Activated CD4-positive, alpha-beta T cell treated with anti-CD3 and anti-CD28 coated beads, Interleukin-2, amount 50 U/mL, for 1 hour (primary cell): ENCODE measurements at regions not wholly inside any gene's neighbourhood (a gene's known extent, or its start where the extent isn't known, plus 50 kb on each side); places are given as distances from the start of the nearest gene placed in this dataset.

Experiments
- DNase-seq: peaks from one replicate; pipeline ENCODE4 v3.0.0-alpha.2; 2020

DNA sequence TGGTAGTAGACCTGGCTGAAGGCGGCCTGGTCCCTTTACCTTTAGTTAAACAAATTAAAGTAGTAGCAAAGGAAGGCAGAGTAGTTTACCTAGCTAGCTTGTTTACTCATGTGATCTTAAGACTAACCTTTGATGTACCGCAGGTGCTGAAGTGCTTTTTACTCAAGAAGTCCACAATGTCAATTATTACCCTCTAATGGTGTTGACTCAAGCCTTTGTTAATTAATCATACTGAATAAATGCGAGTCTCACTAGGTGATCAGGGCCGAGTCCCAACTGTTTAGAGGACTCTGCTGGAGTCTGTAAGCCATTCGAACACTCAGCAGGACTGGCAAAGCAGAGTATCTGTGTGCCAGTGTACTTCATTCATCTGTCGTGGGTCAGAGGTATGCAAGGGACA lies 381.1 kb upstream of the NCAM2 start:
- DNase-seq = no peak

DNA sequence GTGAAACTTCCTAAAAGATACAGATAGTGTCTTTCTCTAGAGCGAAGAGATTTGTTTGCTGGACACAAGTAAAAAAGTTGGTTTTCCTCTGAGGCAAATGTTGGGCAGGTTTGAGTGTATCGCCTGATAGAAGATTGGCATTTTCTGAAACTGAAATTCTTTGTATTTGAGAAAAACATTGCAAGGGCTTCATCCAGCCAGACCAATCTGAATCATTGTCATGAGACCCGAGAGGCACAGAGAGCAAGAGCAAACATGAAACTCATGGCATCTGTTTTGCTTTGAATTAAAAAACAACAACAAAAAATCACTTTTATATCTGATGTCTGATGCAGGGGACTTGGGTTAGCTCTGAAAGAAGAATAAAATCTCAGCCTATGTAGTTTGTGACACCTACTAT lies 379.3 kb upstream of the NCAM2 start:
- DNase-seq = no peak

GRCh38 chr21:20627594-20627993 lies 370.6 kb upstream of the NCAM2 start:
- no peak for DNase-seq

GRCh38 chr21:20631633-20632032 lies 366.6 kb upstream of the NCAM2 start:
- no peak for DNase-seq

DNA sequence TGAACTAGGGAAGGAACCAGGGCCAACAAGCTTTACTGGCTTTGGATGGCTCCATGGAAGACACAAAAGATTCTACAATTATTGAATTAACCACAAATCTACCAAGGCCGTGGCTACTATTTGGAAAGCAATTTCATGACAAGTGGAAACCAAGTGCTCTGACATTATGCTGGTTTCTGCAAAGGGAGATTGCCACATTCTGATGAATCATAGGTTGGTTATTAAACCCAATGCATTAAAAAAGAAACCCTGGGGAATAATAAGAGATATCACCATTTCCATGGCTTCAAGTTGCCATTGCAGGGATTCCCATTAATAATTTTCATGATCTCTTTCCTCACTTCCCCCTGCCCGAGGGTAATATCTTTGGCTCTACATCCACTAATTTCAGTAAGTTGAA lies 359.2 kb upstream of the NCAM2 start:
- DNase-seq = no peak

DNA sequence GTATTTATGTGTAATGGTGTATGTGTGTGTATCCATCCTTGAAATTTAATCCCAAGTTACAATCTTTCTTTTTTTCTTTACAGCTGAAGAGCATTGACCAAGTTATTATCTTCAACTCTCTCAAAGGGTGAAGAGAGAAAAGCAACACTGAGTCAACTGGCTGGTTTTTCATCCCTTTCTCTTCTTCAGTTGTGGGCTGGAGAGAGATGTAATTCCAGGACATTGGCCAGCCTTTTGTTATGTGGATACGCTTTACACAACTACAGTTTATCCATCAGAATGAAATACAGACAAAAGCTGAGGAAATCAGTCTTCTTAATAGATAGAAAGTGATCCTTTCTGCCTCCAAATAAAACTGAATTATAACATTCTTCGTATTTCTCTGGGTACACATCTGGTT lies 357.0 kb upstream of the NCAM2 start:
- DNase-seq = no peak

DNA sequence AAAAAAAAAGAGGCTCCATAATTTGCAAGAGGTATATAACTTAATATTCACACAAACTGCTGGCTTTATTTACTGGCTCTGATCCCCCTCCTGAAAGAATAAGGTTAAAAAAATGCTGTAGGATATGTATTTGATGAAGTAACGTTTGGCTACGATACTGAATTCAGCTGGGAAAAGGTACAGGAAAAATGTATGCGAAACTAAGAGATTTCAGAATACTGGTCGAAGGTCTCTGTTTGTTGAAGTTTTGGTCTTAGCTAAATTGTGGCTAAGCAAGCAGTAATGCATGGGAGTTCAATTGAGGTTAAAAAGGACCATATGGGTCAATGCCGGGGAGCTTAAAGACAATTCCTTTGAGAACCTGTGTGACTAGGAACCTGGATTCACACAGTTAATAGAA lies 355.5 kb upstream of the NCAM2 start:
- no peak for DNase-seq

DNA sequence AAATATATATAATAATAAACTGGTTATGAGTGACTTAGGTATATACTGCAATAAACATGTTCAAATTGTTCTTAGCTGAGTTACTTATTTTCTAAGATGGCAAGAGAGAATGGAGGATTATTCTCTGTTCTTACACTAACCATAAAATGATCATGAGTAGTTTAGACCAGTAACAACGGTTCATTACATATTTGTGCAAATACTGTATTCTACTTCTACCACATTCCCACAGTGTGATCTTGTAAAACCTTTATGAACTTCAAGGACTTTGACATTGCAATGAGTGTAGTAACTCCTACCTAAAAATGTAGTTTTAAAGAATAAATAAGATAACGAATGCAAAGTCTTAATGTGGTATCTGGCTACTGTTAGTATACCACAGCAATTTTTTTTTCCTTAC lies 353.7 kb upstream of the NCAM2 start:
- DNase-seq = no peak

GRCh38 chr21:20645344-20645743 lies 352.9 kb upstream of the NCAM2 start:
- DNase-seq = no peak

GRCh38 chr21:20646431-20647165 lies 351.6 kb upstream of the NCAM2 start:
- no peak for DNase-seq

DNA sequence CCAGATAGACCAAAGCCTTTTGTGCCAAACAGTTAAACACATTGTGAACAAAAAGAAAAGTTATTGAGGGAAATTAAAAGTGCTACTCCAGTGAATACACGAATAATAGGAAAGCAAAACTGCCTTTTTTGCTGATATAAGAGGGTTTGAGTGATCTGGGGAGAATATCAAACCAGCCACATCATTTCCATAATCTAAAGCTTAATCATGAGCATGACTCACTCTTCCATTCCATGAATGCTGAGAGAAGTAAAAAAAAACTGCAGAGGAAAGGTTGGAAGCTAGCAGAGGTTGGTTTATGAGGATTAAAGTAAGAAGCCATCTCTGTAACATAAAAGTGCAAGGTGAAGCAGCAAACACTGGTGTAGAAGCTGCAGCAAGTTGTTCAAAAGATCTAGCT lies 350.6 kb upstream of the NCAM2 start:
- no peak for DNase-seq

DNA sequence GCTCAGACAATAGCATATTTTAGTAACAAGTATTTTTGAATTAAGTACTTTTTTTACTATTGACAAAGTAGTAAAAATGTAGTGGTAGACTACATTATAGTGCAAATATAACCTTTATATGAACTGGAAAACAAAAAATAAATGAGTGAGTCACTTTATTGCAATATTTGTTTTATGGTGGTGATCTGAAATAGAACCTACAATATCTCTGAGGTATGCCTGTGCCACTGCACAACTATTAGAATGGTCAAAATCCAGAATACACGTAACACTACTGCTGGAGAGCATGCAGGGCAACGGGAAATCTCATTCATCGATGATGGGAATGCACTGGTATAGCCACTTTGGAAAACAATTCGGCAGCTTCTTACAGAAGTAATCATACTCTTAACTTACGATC lies 349.0 kb upstream of the NCAM2 start:
- no peak for DNase-seq

- DNase-seq = no peak
These were observed 345.4 kb upstream of the NCAM2 start for GRCh38 chr21:20652846-20653245.

GRCh38 chr21:20661246-20661645 lies 337.0 kb upstream of the NCAM2 start:
- DNase-seq = no peak

GRCh38 chr21:20661745-20662422 lies 336.3 kb upstream of the NCAM2 start:
- DNase-seq = no peak

- DNase-seq = no peak
These were observed 335.7 kb upstream of the NCAM2 start for GRCh38 chr21:20662514-20662913.

DNA sequence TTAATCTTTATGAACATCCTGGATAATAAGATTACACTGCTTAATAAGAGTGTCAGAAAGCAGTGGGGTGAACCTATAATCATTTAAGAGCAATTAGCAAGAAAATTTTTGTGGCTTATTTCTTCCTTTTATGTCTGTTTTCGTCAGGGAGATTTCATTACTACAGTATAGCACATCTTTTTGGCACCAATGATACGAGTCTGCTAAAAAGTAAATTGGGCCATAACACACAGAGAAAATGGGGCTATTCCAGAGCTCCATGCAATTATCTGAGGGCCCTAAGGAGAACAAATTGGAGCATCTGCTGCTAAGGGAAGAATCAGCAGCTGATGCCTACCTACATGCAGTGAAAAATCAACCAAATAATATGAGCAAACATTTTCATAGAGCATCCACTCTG lies 330.3 kb upstream of the NCAM2 start:
- DNase-seq = no peak

DNA sequence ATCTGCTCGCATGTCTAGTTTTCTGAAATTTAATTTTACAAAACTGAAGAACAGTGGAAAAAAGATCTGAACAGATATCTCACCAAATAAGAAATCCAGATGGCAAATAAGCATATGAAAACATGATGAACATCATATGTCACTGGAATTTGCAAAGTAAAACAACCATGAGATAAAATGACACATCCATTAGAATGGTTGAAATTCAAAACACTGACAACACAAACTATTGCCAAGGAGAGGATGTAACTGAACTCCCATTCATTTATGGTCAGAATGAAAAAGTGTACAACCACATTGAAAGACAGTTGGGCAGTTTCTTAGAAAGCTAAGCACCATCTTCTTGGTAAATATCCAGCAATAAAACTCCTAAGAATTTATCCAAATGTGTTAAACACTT lies 312.7 kb upstream of the NCAM2 start:
- no peak for DNase-seq

- DNase-seq = no peak
These were observed 299.6 kb upstream of the NCAM2 start for GRCh38 chr21:20698585-20698984.

DNA sequence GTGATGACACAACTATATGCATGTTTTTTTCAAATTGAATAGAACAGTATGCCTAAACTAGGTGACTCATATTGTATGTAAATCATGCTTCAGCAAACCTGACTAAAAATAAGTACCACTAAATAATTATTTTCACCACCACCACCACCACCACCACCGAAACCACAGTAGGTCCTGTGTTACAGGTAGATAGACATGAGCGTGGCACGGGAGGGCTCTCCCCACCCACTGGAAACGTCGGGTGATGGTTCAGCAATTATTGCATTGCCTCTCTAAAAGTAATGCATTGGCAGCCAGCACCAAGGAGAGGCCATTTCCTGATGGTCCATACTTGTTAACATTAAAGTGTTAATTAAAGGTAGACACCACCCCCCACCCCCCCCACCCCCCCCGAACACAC lies 297.0 kb upstream of the NCAM2 start:
- no peak for DNase-seq

- no peak for DNase-seq
These were observed 295.0 kb upstream of the NCAM2 start for GRCh38 chr21:20703112-20703767.

GRCh38 chr21:20720623-20721022 lies 277.6 kb upstream of the NCAM2 start:
- DNase-seq = no peak

DNA sequence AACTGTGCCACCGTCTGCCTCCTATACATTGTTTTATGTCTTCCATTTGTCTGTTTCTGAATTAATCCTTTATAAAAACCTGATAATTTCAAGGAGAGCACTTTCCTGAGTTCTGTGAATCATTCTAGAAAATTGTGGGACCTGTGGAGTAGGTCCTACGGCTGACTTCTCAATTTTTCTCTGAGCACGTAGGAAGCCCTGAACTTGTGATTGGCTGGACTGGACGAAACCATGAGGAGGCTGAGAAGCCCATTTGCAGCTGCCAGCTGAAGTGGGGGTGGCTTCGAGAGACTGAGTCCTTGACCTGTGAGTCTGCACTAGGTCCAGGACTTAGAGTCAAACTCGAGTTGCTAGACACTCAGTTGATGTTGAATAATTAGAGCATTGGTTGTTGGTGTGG lies 277.1 kb upstream of the NCAM2 start:
- DNase-seq = no peak

GRCh38 chr21:20728691-20729090 lies 269.5 kb upstream of the NCAM2 start:
- DNase-seq = no peak
